T47D (cell line): ENCODE measurements at regions not wholly inside any gene's neighbourhood (a gene's known extent, or its start where the extent isn't known, plus 50 kb on each side); places are given as distances from the start of the nearest gene placed in this dataset.

Experiments
- DNase-seq, 2 experiments: peaks; one replicate each; pipeline versions ENCODE4 v3.0.0 to v3.0.0-alpha.2; 2011 to 2012; ENCODE audit warnings: low read depth in 1 of 2, low spot score in 1 of 2
- JUND ChIP-seq: IDR thresholded peaks from 2 replicates; pipeline ENCODE4 v1.6.1; 2012; ENCODE audit warnings: low read depth
- in situ Hi-C: cut with HindIII; loops from 2 replicates; pipeline ENCODE4 v1.10.0; 2016; ENCODE audit warnings: low sequenced_read_pairs, low pct_unique_long_range_greater_than_20kb

DNA sequence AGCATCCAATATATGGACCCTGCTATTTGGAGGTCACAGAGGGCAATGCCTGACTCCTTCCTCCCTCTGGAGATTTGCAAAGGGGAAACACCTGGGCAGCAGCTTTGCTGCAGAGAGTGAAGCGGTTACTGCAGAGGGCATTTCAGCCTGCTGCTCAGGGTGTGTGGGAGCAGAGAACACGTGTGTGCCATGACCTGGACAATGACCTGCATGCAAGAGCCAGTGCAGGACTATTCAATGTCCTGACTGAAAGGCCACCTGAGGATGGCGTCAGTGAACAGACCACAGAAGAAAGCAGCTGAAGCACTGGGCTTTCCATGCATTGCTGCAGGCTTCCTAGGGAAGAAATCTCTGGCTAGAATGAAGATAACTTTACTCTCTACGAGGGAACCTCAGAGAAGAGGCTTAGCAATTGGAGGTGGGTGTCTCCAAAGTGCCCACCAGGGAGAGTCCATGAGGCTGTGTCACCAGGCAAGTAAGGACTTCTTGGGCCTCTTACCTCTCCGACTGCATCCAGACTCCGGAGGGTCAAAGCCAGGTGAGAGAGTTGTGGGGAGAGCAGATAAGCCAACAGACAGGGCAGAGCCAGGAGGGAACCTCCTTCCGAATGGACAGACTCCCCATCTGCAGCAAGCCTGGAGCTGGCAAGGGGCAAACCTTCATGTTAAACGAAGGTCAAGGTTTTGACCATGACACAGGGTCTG lies 52.9 kb upstream of the PMEPA1 start:
- in situ Hi-C loops, result no loop called here
- no peak for TF ChIP-seq JUND

DNA sequence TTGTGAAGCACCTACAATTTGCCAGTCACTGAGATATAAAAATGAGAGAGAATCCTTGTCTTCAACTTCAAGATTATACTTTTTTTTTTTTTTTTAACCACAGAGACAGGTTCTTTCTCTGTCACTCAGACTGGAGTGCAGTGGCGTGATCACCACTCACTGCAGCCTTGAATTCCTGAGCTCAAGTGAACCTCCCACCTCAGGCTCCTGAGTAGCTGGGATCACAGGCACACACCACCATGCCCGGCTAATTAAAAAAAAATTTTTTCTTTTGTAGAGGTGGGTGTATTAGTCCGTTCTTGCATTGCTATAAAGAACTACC lies 51.6 kb upstream of the PMEPA1 start:
- no peak for DNase-seq
- in situ Hi-C loops, result no loop called here
- no peak for TF ChIP-seq JUND

More for the DNA sequence above, 52.9 kb upstream of the PMEPA1 start:
- no peak for DNase-seq

DNA sequence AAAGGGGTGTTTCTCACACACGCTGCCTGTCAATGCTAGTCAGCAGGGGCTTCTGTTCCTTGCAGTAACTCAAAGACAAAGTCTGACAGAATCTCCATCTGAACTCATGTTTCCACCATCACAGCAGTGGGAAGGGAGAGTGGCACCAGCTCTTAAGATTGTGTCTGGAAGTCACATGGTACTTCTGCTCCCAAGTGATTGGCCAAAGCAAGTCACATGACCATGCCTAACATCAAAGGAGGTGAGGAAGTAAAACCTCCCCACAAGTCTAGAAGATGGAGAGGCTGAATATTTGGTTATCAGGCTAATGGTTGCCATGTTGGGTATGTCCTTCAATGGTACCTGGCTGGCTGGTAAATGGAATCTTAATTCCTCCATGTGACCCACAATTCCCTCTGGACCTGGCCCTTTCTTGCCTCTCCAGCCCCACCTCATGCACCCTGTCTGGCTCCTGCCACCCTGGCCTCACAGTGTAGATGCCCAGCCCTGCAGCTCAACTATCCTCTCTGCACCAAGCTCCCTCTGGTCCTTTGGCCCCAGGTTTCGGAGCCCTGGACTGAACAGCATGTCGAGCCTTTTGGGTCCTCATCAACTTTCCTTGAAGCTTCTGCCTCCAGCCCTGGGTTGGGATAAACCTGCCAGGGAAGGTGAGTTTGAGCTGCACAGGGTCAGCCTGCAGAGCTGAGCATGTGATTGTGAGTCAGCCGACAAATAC lies 51.0 kb upstream of the PMEPA1 start:
- TF ChIP-seq JUND, result no peak
- in situ Hi-C loops, result no loop called here
- no peak for DNase-seq

DNA sequence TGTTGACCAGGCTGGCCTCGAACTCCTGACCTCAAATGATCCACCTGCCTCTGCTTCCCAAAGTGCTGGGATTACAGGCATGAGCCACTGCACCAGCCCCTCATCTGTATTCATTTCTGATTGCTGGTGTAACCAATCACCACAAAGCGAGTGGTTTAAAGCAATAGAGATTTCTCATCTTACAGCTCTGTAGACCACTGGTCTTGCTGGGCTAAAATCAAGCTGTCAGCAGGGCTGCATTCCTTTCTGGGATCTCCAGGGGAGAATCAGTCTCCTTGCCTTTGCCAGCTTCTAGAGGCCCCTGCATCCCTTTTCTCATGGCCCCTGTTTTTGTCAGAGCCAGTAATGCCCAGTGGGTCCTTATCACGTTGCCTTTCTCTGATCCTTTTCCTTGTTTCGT lies 49.9 kb upstream of the PMEPA1 start:
- TF ChIP-seq JUND, result no peak
- in situ Hi-C loops, result no loop called here
- DNase-seq, result no peak
